Vagina (tissue), 2 donors: ENCODE measurements at regions not wholly inside any gene's neighbourhood (a gene's known extent, or its start where the extent isn't known, plus 50 kb on each side); places are given as distances from the start of the nearest gene placed in this dataset.

ENCODE experiments used
- POLR2A ChIP-seq, 2 donors: fragments of 450-650 bp; IDR thresholded peaks; one replicate each; pipeline ENCODE4 v1.6.1; 2017; ENCODE audit warnings: antibody characterized with exemption in 2 of 2, mild to moderate bottlenecking in 2 of 2, moderate library complexity in 2 of 2
- TF ChIP-seq, protein P1 (sequence below), 3 experiments: fragments of 450-650 bp in 2 of 3; fragments of 200-600 bp in 1 of 3; sonication (generic) in 1 of 3; IDR thresholded peaks; one replicate each; pipeline ENCODE4 v1.5.1; 2017 to 2019; ENCODE audit warnings: antibody characterized with exemption in 3 of 3, mild to moderate bottlenecking in 2 of 3, moderate library complexity in 2 of 3

- TF ChIP-seq, protein P1, sequence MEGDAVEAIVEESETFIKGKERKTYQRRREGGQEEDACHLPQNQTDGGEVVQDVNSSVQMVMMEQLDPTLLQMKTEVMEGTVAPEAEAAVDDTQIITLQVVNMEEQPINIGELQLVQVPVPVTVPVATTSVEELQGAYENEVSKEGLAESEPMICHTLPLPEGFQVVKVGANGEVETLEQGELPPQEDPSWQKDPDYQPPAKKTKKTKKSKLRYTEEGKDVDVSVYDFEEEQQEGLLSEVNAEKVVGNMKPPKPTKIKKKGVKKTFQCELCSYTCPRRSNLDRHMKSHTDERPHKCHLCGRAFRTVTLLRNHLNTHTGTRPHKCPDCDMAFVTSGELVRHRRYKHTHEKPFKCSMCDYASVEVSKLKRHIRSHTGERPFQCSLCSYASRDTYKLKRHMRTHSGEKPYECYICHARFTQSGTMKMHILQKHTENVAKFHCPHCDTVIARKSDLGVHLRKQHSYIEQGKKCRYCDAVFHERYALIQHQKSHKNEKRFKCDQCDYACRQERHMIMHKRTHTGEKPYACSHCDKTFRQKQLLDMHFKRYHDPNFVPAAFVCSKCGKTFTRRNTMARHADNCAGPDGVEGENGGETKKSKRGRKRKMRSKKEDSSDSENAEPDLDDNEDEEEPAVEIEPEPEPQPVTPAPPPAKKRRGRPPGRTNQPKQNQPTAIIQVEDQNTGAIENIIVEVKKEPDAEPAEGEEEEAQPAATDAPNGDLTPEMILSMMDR (IDR thresholded peaks at IDR 0.05): no peak
- TF ChIP-seq POLR2A (IDR thresholded peaks at IDR 0.05): no peak
Observed at GRCh38 chr7:41769162-41769561, 66.3 kb upstream of the INHBA start.
